Panc1 (cell line): ENCODE measurements at regions not wholly inside any gene's neighbourhood (a gene's known extent, or its start where the extent isn't known, plus 50 kb on each side); places are given as distances from the start of the nearest gene placed in this dataset.
"Not testable (repeated sequence)": the region's sequence is repeated elsewhere in the genome, so short reads cannot be mapped to it uniquely, and the experiment has no call there.

Source experiments
- ATAC-seq: fragments of 200-7000 bp; cut with Tn5 transposase; 2 replicates; pipeline ENCODE4 v1.9.1; 2020; ENCODE audit warnings: mild to moderate bottlenecking, moderate library complexity
- BruUV-seq: library from RNA; stranded (reverse); fragments of 400-500 nt; replicated peaks from 2 replicates; lab custom pipeline; 2021; lab: Mats Ljungman, UMichigan
- CTCF ChIA-PET: fragments of 300-600 bp; sonication (Branson Sonifier 250); formaldehyde crosslinking; loops from one replicate; lab custom pipeline; 2022; ENCODE audit warnings: antibody characterized with exemption; lab: Charles Lee
- POLR2A ChIA-PET: fragments of 300-600 bp; sonication (Branson Sonifier 250); formaldehyde crosslinking; loops from one replicate; lab custom pipeline; 2022; ENCODE audit warnings: antibody characterized with exemption; lab: Charles Lee
- DNase-seq: peaks from one replicate; pipeline ENCODE4 v3.0.0-alpha.2; 2010; ENCODE audit warnings: low read depth, low spot score
- H3K27ac ChIP-seq: 2 replicates; pipeline ENCODE4 v1.5.1; 2011; ENCODE audit warnings: mild to moderate bottlenecking, low read length, inconsistent platforms
- H3K27me3 ChIP-seq: fragments of 200-500 bp; sonication (Bioruptor generic); 2 replicates; pipeline ENCODE4 v1.6.0; 2014; ENCODE audit warnings: low read length, inconsistent platforms; ENCODE audit not compliant: control insufficient read depth, insufficient read depth
- H3K36me3 ChIP-seq: fragments of 200-500 bp; sonication (Bioruptor generic); 2 replicates; pipeline ENCODE4 v1.5.1; 2014; ENCODE audit warnings: inconsistent platforms, mild to moderate bottlenecking, low read length, moderate library complexity; ENCODE audit not compliant: control insufficient read depth, insufficient read depth
- H3K4me1 ChIP-seq: 2 replicates; pipeline ENCODE4 v1.5.1; 2011; ENCODE audit warnings: inconsistent platforms, mild to moderate bottlenecking, low read length, moderate library complexity; ENCODE audit not compliant: control insufficient read depth, insufficient read depth
- H3K4me3 ChIP-seq, 2 experiments: 2 replicates each; pipeline ENCODE4 v1.5.1; 2011 to 2012; ENCODE audit warnings: low read depth in 2 of 2, low read length in 2 of 2, mild to moderate bottlenecking in 2 of 2, inconsistent platforms in 1 of 2, moderate library complexity in 1 of 2
- H3K9me3 ChIP-seq: fragments of 200-500 bp; sonication (Bioruptor generic); 2 replicates; pipeline ENCODE4 v1.5.1; 2014; ENCODE audit warnings: low read depth, mild to moderate bottlenecking, inconsistent platforms, low read length, moderate library complexity; ENCODE audit not compliant: control insufficient read depth, insufficient read depth
- CTCF ChIP-seq: fragments of 450-650 bp; IDR thresholded peaks from 2 replicates; pipeline ENCODE4 v1.5.1; 2017; ENCODE audit warnings: mild to moderate bottlenecking
- POLR2AphosphoS5 ChIP-seq: IDR thresholded peaks from 2 replicates; pipeline ENCODE4 v1.6.1; 2012; ENCODE audit warnings: mild to moderate bottlenecking, low read depth, low read length, moderate library complexity
- REST ChIP-seq, 2 experiments: IDR thresholded peaks; 2 replicates each; pipeline ENCODE4 v1.6.1; 2011 to 2012; ENCODE audit warnings: low read depth in 2 of 2, control low read depth in 1 of 2, low read length in 1 of 2, mild to moderate bottlenecking in 1 of 2, moderate library complexity in 1 of 2; ENCODE audit not compliant: insufficient read depth in 1 of 2
- SIN3A ChIP-seq: IDR thresholded peaks from 2 replicates; pipeline ENCODE4 v1.6.1; 2012; ENCODE audit warnings: low read depth, mild to moderate bottlenecking, low read length, moderate library complexity, borderline replicate concordance; ENCODE audit not compliant: insufficient read depth
- TCF7L2 ChIP-seq: IDR thresholded peaks from 2 replicates; pipeline ENCODE4 v1.6.1; 2011; ENCODE audit warnings: mild to moderate bottlenecking, low read depth, low read length, inconsistent platforms
- in situ Hi-C: cut with HindIII; loops from 2 replicates; pipeline ENCODE4 v1.10.0; 2016; ENCODE audit warnings: low sequenced_read_pairs, low pct_unique_long_range_greater_than_20kb
- intact Hi-C: fragments of 100-400 bp; cut with micrococcal nuclease; formaldehyde crosslinking; loops from one replicate; pipeline ENCODE4 v1.10.0; 2022; ENCODE audit not compliant: unreplicated experiment

DNA sequence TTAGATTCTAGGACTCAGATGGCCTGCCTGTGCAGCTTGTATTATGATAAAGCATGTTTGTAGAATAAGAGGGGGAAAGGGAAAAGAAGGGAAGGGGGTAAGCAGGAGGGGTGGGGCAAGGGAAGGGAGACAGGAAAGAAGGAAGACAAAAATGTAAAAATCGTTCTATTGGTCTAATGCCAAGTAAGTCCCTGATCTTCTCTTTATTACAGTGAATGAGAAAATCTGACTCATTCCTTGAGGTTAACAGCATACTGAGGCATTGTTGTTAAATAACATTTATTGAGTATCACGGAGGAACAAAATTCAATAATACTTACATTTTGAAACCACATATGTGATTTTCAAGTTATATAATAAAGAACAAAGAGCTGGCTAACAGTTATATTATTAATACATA lies 1534.7 kb downstream of the OLFM4 start:
- H3K4me1 ChIP-seq: no peaks in the 10 kb centered on the region
- in situ Hi-C loops (no loop called here), intact Hi-C loops (no loop called here)
- no peaks in the 10 kb centered on the region for H3K27me3 ChIP-seq
- no peaks in the 10 kb centered on the region for H3K36me3 ChIP-seq
- ATAC-seq (no peak), DNase-seq (no peak)
- POLR2A ChIA-PET: no interaction called here
- H3K27ac ChIP-seq: no peak overlapping the region
- TF ChIP-seq TCF7L2 (no peak), REST (IDR thresholded peaks at IDR 0.05; ENCODE audit: insufficient read depth in 1 of 2, low read depth in 2 of 2, low read length in 1 of 2) (no peak), POLR2AphosphoS5 (no peak), CTCF (no peak), SIN3A (no peak)
- no peaks in the 10 kb centered on the region for H3K9me3 ChIP-seq
- no peak overlapping the region for H3K4me3 ChIP-seq
- BruUV-seq: no TSS peak
- CTCF ChIA-PET: no interaction called here

DNA sequence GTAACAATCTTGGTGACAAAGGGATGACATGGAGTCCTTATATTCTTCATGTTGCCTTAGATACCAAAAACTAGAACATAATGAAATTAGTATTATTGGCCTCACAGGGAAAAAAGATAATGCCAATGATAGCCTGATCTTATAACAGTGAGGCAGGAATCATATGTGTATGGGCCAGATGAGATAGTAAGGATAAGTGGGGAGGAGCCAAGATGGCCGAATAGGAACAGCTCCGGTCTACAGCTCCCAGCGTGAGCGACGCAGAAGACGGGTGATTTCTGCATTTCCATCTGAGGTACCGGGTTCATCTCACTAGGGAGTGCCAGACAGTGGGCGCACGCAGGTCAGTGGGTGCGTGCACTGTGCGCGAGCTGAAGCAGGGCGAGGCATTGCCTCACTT lies 1543.4 kb downstream of the OLFM4 start:
- in situ Hi-C loops, DNase-seq, POLR2A ChIA-PET, H3K27ac ChIP-seq, intact Hi-C loops, H3K36me3 ChIP-seq, BruUV-seq, H3K4me3 ChIP-seq, H3K9me3 ChIP-seq, H3K4me1 ChIP-seq, H3K27me3 ChIP-seq, CTCF ChIA-PET, ATAC-seq: not testable (repeated sequence)

DNA sequence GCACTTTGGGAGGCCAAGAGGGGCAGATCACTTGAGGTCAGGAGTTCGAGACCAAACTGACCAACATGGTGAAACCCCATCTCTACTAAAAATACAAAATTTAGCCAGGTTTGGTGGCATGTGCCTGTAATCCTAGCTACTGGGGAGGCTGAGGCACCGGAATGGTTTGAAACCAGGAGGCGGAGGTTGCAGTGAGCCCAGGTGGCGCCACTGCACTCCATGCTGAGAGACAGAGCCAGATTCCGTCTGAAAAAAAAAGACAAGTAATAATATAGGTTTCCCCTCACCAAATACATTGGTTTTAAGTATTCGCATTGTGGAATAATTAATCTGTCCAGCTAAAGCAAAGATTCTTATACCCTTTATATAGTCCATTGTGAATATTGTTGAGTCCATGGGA lies 1544.6 kb downstream of the OLFM4 start:
- ChIA-PET CTCF (no interaction called here), POLR2A (no interaction called here)
- in situ Hi-C loops (no loop called here), intact Hi-C loops (no loop called here)
- TF ChIP-seq TCF7L2 (no peak), REST (IDR thresholded peaks at IDR 0.05; ENCODE audit: insufficient read depth in 1 of 2, low read depth in 2 of 2, low read length in 1 of 2) (no peak), SIN3A (no peak), CTCF (no peak), POLR2AphosphoS5 (no peak)
- Histone ChIP-seq H3K27ac (no peak overlapping the region), H3K4me3 (no peak overlapping the region), H3K4me1 (no peaks in the 10 kb centered on the region), H3K36me3 (no peaks in the 10 kb centered on the region), H3K9me3 (no peaks in the 10 kb centered on the region), H3K27me3 (no peaks in the 10 kb centered on the region)
- DNase-seq (no peak), ATAC-seq (no peak)
- no TSS peak for BruUV-seq
